ENCODE measurements at regions not wholly inside any gene's neighbourhood (a gene's known extent, or its start where the extent isn't known, plus 50 kb on each side); places are given as distances from the start of the nearest gene placed in this dataset.
"Not testable (repeated sequence)": the region's sequence is repeated elsewhere in the genome, so short reads cannot be mapped to it uniquely, and the experiment has no call there.

DNA sequence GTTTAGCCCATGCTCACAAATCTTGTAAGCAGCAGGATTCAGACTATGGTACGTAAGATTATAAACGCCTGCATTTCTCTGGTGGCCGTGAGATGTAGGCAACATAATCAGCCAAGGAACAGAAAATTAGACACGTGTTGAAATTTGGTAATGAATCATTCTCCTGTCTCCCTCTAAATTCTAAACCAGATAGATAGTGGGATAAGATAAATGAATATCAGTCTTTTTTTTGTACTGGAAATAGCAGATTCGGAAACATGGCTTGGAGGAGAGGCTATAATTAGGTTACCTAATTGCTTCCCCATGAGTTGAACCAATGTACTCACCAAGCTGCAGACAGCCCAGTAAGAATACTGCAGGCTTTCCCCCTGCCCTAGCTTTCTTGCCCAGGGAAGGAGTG is 172.3 kb downstream of the TGFB2 start:
- Mint-ChIP-seq H3K4me1 (ENCODE audit: low read depth) (no peaks in the 10 kb centered on the region), H3K36me3 (ENCODE audit: low read depth) (no peaks in the 10 kb centered on the region), H3K27ac (no peak overlapping the region), H3K27me3 (peaks cover 8% of the 10 kb centered on the region), H3K9me3 (no peaks in the 10 kb centered on the region), H3K4me3 (no peak overlapping the region)
- no peak for DNase-seq

DNA sequence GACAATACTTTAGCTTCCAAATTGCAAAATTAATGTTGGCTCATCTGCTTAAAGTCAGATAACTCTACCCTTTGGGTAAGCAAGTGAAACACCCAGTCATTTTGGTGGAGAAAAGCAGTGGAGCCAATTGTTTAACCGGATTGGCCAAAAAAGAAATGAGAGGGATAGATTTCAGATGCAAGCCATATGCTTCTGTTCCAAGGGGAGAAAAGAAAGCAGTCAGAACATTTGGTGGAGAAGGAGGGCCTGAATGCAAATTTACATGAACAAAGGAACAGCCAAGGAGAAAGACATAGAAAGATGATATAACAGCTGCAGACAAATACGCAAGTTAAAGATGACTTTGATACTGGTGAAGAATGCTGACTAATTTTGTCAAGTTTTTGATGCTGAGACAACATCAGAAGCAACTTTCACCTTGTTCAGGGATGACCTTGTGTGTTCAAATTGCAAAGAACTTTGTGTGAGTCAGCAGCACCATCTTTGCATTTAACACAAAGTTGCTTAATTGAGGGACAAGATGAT is 173.1 kb downstream of the TGFB2 start:
- Mint-ChIP-seq H3K36me3 (ENCODE audit: low read depth) (no peaks in the 10 kb centered on the region), H3K27me3 (peaks cover 8% of the 10 kb centered on the region)

DNA sequence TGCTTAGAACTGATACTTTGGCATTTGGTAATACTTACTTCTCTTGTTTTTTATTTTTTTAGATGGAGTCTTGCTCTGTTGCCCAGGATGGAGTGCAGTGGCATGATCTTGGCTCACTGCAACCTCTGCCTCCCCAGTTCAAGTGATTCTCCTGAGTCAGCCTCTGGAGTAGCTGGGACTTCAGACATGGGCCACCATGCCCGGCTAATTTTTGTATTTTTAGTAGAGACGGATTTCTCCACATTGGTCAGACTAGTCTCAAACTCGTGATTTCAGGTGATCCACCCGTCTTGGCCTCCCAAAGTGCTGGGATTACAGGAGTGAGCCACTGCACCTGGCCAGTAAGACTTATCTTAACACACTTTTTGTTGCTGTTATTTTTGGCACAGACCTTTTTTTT is 175.5 kb downstream of the TGFB2 start:
- H3K27me3 Mint-ChIP-seq = peaks cover 17% of the 10 kb centered on the region
- not testable (repeated sequence) for H3K4me1 Mint-ChIP-seq (ENCODE audit: low read depth); DNase-seq; H3K27ac Mint-ChIP-seq; H3K36me3 Mint-ChIP-seq (ENCODE audit: low read depth); H3K4me3 Mint-ChIP-seq; H3K9me3 Mint-ChIP-seq

More for the DNA sequence above, 173.1 kb downstream of the TGFB2 start:
- Mint-ChIP-seq H3K4me3 (no peak overlapping the region), H3K27ac (no peak overlapping the region), H3K4me1 (ENCODE audit: low read depth) (no peaks in the 10 kb centered on the region), H3K9me3 (no peaks in the 10 kb centered on the region)
- DNase-seq = no peak

DNA sequence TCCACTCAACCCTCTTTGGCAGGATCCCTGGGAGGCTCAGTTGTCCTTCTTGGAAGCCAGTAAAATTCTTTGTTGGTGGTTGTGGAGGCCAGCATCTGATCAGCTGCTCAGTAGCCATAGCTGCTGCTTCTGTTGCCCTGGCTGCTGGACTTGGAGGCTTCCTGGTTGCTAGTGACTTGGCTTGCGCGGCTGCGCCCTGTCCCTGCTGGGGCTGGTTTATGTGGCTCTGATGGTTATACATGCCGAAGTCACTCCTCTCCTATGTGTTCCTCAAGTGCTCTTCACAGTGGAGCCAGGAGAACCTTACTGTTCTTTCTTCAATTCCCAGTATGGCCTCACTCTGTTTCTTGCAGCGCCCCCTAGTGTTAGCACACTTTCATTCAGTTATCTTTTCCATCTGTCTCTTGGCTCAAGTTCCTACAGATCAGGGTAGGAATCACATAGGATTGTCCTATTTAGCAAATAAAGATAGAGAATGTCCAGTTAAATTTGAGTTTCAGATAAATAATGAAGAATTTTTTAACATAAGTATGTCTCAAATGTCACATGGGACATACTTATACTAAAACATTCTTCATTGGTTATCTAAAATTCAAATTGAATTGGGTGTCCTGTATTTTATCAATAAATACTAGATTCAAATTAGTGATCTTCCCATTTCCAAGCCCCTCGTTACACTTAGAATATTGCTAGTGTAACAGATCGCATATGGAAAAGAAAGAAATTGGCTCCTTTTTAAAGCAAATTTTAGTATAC is 176.5 kb downstream of the TGFB2 start:
- Mint-ChIP-seq H3K9me3 (no peaks in the 10 kb centered on the region), H3K4me3 (no peak overlapping the region), H3K36me3 (ENCODE audit: low read depth) (no peaks in the 10 kb centered on the region), H3K27me3 (peaks cover 17% of the 10 kb centered on the region), H3K4me1 (ENCODE audit: low read depth) (no peaks in the 10 kb centered on the region), H3K27ac (no peak overlapping the region)
- peak; percentile 31 for DNase-seq

GRCh38 chr1:218524526-218524925 is 179.4 kb downstream of the TGFB2 start:
- Mint-ChIP-seq H3K27me3 (peaks cover 17% of the 10 kb centered on the region), H3K4me1 (ENCODE audit: low read depth) (no peaks in the 10 kb centered on the region), H3K27ac (no peak overlapping the region), H3K4me3 (no peak overlapping the region), H3K36me3 (ENCODE audit: low read depth) (no peaks in the 10 kb centered on the region), H3K9me3 (no peaks in the 10 kb centered on the region)
- DNase-seq = no peak

GRCh38 chr1:218525031-218525430 is 179.9 kb downstream of the TGFB2 start:
- peaks cover 17% of the 10 kb centered on the region for H3K27me3 Mint-ChIP-seq
- H3K9me3 Mint-ChIP-seq = no peaks in the 10 kb centered on the region
- DNase-seq = no peak
- H3K36me3 Mint-ChIP-seq (ENCODE audit: low read depth) = no peaks in the 10 kb centered on the region
- H3K27ac Mint-ChIP-seq = no peak overlapping the region
- H3K4me3 Mint-ChIP-seq = no peak overlapping the region
- H3K4me1 Mint-ChIP-seq (ENCODE audit: low read depth) = no peaks in the 10 kb centered on the region

- no peaks in the 10 kb centered on the region for H3K4me1 Mint-ChIP-seq (ENCODE audit: low read depth)
- no peaks in the 10 kb centered on the region for H3K36me3 Mint-ChIP-seq (ENCODE audit: low read depth)
- H3K9me3 Mint-ChIP-seq = no peaks in the 10 kb centered on the region
- no peak for DNase-seq
- H3K27ac Mint-ChIP-seq = no peak overlapping the region
- no peak overlapping the region for H3K4me3 Mint-ChIP-seq
- H3K27me3 Mint-ChIP-seq = peaks cover 16% of the 10 kb centered on the region
Measured at GRCh38 chr1:218525451-218526197, 180.5 kb downstream of the TGFB2 start.

- no peak for DNase-seq
- no peaks in the 10 kb centered on the region for H3K36me3 Mint-ChIP-seq (ENCODE audit: low read depth)
- peaks cover 12% of the 10 kb centered on the region for H3K27me3 Mint-ChIP-seq
- no peak overlapping the region for H3K4me3 Mint-ChIP-seq
- H3K27ac Mint-ChIP-seq = no peak overlapping the region
- no peaks in the 10 kb centered on the region for H3K9me3 Mint-ChIP-seq
- no peaks in the 10 kb centered on the region for H3K4me1 Mint-ChIP-seq (ENCODE audit: low read depth)
Measured at GRCh38 chr1:218526198-218526580, 181.1 kb downstream of the TGFB2 start.

DNA sequence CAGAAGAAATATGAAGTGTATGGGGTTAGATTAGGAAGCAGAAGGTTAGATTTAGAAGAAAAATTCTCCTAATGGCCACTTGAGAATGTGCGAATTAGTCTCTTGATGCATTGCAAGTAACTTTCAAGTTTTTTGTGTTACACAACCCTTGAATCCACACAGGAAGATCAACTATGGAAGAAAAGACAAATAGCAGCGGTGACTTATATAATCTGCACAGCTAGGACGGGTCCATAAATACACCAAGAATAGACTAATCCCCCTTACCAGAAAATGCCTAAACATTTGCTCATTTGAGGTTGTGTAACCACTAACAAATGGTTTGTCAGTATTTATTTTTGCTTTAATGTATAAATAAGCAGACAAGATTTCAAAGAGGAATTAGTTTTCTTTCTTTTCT is 182.6 kb downstream of the TGFB2 start:
- DNase-seq = no peak
- no peaks in the 10 kb centered on the region for H3K9me3 Mint-ChIP-seq
- H3K36me3 Mint-ChIP-seq (ENCODE audit: low read depth) = no peaks in the 10 kb centered on the region
- peaks cover 9% of the 10 kb centered on the region for H3K27me3 Mint-ChIP-seq
- no peaks in the 10 kb centered on the region for H3K4me1 Mint-ChIP-seq (ENCODE audit: low read depth)
- no peak overlapping the region for H3K27ac Mint-ChIP-seq
- H3K4me3 Mint-ChIP-seq = no peak overlapping the region

DNA sequence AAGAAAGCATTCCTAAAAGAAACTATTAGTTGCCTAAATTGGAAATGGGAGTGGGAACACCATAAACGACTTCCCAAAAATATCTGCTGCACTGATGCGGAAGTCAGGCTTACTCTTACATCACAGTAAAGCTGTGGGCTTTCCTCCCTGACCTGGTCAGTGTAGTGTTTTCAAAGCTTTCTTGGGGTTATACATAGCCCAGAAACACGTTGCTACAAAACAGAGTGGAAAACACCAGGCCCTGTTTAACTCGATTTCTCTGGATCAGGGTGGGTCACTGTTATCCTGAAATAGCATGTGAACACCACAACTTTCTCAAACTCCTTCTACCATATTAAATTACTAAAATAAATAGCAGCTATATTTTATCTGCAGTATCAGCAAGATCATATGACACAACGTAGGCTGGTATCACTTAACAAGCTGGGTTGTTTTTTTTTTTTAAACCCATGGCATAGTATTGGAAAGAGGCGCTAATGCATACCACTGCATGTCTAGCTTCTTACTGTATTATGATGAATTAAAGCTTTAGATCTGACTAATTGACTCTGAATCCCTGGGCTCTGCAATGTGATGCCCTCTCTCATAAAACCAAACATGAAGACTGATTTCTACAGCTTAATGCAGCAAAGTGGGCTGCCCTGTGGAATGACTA is 184.6 kb downstream of the TGFB2 start:
- Mint-ChIP-seq H3K27ac (no peak overlapping the region), H3K36me3 (ENCODE audit: low read depth) (no peaks in the 10 kb centered on the region), H3K27me3 (peaks cover 6% of the 10 kb centered on the region), H3K9me3 (peaks cover 2% of the 10 kb centered on the region), H3K4me1 (ENCODE audit: low read depth) (no peaks in the 10 kb centered on the region), H3K4me3 (no peak overlapping the region)
- no peak for DNase-seq

- H3K4me3 Mint-ChIP-seq = no peak overlapping the region
Measured at GRCh38 chr1:218531936-218532335, 186.8 kb downstream of the TGFB2 start.

DNA sequence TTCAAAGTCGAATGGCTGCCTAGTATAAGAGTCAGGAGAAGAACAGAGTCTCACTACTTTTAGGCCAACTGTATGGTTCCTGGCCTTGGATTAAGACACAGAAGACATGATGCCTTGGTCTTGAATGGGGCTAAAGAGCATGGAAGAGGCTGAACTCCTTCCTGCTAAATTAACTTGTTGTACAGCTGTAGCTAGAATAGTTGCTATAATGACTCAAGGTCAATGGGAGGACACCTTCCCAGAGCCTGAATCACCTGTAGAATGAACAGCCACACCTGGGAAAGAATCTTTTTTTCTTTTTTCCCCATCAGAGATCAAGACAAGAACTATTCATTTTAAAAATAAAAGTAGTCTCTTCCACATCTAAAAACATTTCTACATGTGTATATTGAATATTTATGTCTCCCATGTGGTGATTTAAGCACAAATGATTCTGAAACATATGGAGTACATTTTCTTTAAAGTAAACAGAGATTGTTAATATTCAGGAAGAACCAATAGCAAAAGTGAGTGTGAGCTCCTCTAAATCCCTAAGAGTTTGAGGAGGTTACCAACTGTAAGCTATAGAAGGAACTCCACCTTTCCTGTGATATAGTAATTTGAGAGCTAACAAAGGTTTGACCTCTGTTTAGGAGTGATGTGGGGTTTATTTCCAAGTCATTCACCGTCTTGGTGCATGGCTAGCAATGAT is 191.3 kb downstream of the TGFB2 start:
- Mint-ChIP-seq H3K4me3 (no peak overlapping the region), H3K9me3 (peaks cover 2% of the 10 kb centered on the region), H3K4me1 (ENCODE audit: low read depth) (no peaks in the 10 kb centered on the region), H3K27me3 (peaks cover 3% of the 10 kb centered on the region), H3K27ac (no peak overlapping the region), H3K36me3 (ENCODE audit: low read depth) (no peaks in the 10 kb centered on the region)
- DNase-seq = no peak

More at GRCh38 chr1:218531936-218532335, 186.8 kb downstream of the TGFB2 start:
- H3K36me3 Mint-ChIP-seq (ENCODE audit: low read depth) = no peaks in the 10 kb centered on the region
- no peak for DNase-seq
- peaks cover 3% of the 10 kb centered on the region for H3K27me3 Mint-ChIP-seq
- no peaks in the 10 kb centered on the region for H3K4me1 Mint-ChIP-seq (ENCODE audit: low read depth)
- H3K27ac Mint-ChIP-seq = no peak overlapping the region
- peaks cover 2% of the 10 kb centered on the region for H3K9me3 Mint-ChIP-seq

DNA sequence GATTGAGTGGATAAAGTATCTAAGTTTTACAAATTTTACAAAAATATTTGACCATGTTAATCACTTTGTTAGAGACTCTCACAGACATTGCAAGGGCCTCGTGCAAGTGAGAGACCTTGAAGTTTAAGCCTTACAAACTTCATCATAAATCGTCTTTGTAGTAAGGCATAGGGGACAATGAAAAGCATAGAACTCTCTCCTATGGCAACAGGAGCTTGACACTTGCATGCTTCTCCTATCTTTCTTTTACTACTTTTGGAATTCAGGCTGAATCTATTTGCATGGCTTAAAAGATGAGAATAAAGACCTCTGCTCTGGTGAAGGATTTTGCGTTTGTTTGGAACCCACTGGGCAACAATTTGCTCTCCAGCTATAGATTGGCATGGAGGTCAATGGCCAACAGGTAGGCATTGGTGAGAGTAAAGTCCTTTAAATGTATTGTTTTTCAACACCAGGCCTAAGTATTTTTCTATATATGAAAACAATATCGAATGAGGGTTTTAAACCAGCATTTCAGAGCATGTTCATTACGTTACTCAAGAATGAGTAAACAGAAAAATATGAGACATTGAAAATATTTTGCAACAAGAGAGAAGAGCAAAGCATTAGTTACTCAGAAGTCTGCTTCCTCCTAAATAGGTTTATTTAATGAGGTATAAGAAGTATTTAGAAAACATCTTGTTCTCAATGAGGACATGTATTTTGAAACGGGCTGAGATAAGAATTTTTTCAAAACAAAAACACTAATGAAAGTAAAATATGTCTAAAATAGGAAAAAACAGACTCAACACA is 192.2 kb downstream of the TGFB2 start:
- H3K27me3 Mint-ChIP-seq = peaks cover 3% of the 10 kb centered on the region
- no peaks in the 10 kb centered on the region for H3K4me1 Mint-ChIP-seq (ENCODE audit: low read depth)
- H3K9me3 Mint-ChIP-seq = peaks cover 2% of the 10 kb centered on the region
- DNase-seq = no peak
- no peaks in the 10 kb centered on the region for H3K36me3 Mint-ChIP-seq (ENCODE audit: low read depth)
- H3K4me3 Mint-ChIP-seq = no peak overlapping the region
- no peak overlapping the region for H3K27ac Mint-ChIP-seq

GRCh38 chr1:218538341-218538740 is 193.2 kb downstream of the TGFB2 start:
- Mint-ChIP-seq H3K27me3 (peaks cover 3% of the 10 kb centered on the region), H3K36me3 (ENCODE audit: low read depth) (no peaks in the 10 kb centered on the region), H3K4me1 (ENCODE audit: low read depth) (no peaks in the 10 kb centered on the region), H3K4me3 (no peak overlapping the region), H3K9me3 (peaks cover under 1% of the 10 kb centered on the region), H3K27ac (no peak overlapping the region)
- no peak for DNase-seq

Data from activated T-cell treated with anti-CD3 and anti-CD28 coated beads, Interleukin-2, amount 50 U/mL, for 24 hours (primary cell).